Hindlimb muscle (tissue), 1 donor: ENCODE measurements at regions not wholly inside any gene's neighbourhood (a gene's known extent, or its start where the extent isn't known, plus 50 kb on each side); places are given as distances from the start of the nearest gene placed in this dataset.
A peak's percentile ranks its signal among the peaks of the same experiment; 100 is the strongest.
"Not testable (repeated sequence)": the region's sequence is repeated elsewhere in the genome, so short reads cannot be mapped to it uniquely, and the experiment has no call there.

Experiments used
- DNase-seq: peaks from one replicate; pipeline ENCODE4 v3.0.0-alpha.2; 2013

DNA sequence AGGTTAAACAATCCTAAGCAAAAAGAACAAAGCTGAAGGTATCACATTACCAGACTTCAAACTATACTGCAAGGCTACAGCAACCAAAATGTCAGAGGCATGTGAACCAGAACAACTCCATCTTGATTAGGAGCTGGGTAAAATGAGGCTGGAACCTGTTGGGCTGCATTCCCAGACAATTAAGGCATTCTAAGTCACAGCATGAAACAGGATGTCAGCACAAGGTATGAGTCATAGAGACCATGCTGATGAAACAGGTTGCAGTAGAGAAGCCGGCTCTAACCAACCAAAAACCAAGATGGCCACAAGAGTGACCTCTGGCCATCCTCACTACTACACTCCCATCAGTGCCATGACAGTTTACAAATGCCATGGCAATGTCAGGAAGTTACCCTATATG lies 252.0 kb downstream of the RASEF start:
- no peak for DNase-seq

DNA sequence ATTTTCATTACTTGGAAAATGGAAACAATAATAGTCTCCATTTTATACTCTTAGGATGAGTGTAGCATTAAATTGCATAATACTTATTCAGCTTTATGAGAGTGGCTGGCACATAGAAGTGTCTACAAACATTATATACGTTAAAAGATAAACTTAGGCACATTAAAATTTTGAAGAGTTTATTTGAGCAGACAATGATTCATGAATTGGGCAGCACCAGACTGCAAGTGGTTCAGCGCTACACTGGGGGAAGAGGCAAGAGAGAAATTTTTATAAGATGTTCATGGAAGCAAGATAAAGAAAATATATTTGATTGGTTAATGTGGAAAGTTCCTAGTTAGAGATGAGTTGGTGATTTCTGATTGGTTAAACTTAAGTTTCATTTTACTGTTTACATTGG lies 243.7 kb downstream of the RASEF start:
- no peak for DNase-seq

DNA sequence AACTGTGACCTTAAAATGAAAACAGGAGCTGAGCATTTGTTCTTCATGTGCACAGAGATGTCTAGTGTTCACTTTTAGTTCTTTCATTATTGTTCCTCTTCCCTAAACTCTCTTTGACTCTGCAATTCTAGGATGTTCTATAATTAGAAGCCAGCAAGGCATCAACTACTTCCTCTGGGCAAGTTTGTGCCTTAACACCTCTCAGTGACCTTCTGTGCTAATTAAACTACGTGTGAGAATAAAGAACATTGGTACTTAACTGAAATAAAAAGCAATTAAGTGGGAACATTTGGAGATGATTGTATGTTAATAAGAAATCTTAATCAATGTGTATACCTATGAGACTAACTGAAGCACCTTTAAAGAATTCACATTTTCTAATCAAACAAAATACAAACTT lies 242.8 kb downstream of the RASEF start:
- no peak for DNase-seq

DNA sequence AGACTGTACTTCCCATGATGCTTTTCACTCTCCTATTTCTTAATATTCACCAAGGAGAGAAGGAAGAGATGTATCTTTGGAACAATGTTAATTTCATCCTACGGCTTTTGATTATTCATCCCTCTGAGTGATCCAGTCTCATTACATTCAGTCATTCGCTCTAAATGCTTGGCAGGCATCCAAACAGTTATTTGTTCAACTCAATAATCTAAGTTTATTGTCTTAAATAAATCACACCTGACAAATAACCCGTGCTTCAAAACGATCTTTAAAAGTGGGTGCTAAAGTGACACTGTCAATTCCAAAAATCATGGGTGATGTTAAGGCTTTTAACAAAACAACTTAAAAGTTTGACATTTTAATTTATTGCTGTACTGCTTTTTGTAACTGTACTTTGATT lies 233.1 kb downstream of the RASEF start:
- no peak for DNase-seq

DNA sequence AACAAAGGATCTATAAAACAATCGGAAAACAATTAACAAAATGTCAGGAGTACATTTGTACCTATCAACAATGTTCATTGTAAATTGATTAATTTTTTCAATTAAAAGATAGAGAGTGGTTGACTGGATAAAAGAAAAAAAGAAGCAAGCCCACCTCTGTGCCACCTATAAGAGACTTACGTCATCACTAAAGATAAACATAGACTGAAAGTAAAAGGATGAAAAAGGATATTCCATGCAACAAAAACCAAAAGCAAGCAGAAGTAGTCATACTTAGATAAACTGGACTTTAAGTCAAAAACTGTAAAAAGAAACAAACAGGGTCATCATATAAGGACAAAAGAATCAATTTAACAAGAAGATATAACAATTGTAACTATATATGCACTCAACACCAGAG lies 197.4 kb downstream of the RASEF start:
- no peak for DNase-seq

DNA sequence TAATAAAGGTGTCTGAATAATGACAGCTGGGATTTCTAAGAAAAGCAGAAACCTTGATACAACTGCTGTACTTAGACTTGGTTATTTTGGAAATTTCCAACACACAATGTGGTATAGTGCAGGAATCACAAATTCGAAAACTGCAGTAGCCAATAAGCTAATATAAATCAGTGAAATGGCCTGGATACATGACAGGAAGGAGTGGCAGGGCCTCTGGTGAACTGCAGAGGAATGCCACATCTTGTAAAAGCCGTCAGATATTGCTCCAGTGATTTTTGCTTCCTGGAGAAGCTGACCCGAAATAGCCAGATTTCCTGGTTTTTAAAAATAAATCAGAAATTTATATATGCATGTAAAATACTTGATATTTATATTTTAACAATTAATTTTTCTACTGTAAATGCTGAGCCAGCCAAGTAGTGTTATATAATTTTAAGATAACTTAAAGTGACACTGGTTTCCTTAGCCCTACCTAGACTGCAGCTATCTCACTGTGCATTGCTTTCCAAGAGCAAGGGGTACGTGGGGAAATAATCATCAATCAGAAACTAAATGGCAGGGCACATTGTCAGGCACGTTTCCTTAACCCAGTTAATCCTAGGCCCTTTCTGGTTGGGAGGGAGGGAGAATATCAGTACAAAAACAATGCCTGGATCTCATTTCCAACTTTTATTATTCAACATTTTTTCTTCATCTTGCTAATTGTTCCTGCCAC lies 182.4 kb downstream of the RASEF start:
- no peak for DNase-seq

DNA sequence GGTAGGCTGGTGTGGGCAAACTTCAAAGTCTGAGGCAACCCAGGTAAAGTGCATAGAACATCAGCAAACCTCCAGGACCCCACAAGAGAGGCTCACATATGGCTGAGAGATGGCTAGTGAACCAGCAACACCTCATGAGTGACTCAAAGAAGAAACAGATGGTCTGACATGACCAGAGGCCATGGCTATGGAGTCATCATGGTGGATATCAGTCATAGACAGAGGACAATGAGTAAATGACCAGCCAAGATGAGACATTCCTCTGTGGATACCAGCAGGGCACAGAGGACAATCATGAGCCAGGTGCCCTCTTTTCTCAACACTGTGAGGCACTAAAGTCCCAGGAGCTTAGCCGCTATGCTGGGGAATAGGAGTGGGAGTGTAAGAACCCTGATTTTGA lies 180.8 kb downstream of the RASEF start:
- DNase-seq = no peak

DNA sequence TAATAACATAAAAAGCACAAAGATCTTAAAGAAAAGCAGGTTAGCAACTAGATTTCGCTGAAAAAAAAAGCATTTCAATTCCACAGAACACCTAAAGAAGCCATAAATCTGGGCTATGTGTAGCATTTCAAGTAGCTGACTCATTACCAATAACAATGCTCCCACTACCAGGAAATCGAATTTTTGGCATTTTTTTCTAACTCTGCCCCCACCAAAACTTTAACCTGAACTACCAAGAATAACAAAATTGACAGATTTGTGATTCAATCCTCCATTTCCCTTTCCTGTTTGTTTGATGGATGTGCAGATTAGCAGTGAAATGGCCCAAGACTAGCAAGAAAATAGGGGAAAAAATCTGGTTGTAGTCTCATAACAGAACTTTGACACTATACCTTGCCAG lies 180.2 kb downstream of the RASEF start:
- no peak for DNase-seq

DNA sequence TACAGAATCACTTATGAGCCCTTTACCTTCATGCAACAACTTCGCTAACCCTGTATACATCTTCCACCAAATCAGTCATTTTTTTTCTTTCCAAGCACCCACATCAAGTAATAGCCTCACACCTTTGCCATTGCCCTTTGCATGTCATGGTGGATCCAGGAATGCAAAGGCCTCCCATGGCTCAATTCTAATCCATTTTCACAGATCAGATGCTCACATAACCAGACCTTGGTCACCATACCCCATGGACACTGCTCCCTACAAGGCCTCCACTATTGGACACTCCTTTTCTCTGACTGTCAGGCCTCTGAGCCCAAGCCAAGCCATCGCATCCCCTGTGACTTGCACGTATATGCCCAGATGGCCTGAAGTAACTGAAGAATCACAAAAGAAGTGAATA lies 179.5 kb downstream of the RASEF start:
- DNase-seq = no peak

DNA sequence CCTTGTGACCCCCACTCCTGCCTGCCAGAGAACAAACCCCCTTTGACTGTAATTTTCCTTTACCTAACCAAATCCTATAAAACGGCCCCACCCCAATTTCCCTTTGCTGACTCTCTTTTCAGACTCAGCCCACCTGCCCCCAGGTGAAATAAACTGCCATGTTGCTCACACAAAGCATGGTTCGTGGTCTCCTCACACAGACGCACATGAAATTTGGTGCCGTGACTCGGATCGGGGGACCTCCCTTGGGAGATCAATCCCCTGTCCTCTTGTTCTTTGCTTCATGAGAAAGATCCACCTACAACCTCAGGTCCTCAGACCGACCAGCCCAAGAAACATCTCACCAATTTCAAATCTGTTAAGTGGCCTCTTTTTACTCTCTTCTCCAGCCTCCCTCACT lies 179.0 kb downstream of the RASEF start:
- not testable (repeated sequence) for DNase-seq

DNA sequence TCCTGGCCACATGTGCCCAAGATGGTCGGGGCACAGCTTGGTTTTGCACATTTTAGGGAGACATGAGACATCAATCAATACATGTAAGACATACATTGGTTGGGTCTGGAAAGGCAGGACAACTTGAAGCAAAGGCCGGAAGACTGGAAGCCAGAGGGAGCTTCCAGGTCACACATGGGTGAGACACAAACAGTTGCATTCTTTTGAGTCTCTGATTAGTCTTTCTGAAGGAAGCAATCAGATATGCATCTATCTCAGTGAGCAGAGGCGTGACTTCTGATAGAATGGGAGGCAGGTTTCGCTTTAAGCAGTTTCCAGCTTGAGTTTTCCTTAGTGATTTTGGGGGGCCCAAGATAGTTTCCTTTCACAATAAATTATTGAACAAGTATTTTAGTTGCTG lies 172.5 kb downstream of the RASEF start:
- DNase-seq = no peak

DNA sequence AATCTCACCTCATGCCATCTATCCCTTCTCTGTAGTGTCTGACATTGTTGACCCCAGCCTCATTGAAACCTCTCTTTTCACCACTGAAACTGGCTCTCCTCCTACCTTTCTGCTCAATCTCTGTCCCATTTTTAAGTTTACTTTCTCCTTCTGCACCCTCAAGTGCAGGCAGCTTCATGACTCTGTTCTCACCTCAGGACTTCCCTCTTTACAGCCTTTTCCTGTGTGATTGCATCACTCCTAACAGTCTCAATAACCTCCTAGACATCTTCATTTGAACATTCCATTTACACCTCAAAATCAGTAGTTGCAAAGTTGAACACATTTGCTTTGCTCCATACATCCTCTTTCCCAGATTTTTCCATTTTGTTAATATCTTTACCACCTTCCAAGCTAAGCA lies 172.1 kb downstream of the RASEF start:
- DNase-seq = no peak

DNA sequence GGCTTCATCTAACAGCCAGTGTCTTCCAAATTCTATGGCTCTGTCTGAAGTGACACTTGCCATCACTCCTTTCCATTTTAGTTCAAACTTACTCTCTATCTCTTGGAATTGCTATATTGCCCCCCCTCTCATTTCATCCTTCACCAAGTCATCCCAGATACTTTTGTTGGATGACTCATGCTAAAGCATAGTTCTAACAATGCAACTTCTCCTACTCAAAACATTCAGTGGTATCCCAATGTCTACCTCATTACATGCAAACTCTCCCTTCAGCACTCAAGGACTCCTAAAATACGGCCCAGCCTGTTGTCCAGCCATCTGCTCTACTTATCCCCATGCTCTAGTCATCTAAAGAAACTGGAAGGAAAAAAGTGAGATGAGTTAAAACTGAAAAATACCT lies 171.6 kb downstream of the RASEF start:
- DNase-seq = no peak

DNA sequence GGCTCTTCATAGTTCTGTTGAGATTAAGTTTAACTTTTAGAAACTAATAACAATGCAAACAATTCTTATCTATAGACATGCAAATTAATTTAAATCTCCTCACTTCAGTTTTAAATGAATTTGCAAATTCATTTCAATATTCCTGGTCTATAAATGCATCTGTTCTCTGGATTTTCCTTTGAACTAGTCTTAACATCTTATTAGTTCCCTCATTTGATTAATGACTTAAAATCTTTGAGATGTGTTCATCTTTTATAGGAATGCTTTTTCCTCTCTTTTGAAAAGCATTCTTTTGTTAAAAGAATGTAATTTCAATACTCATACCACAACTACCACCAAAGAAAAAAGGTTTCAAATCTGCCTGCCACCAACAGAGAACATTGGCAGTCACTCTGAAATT lies 169.4 kb downstream of the RASEF start:
- DNase-seq = no peak

DNA sequence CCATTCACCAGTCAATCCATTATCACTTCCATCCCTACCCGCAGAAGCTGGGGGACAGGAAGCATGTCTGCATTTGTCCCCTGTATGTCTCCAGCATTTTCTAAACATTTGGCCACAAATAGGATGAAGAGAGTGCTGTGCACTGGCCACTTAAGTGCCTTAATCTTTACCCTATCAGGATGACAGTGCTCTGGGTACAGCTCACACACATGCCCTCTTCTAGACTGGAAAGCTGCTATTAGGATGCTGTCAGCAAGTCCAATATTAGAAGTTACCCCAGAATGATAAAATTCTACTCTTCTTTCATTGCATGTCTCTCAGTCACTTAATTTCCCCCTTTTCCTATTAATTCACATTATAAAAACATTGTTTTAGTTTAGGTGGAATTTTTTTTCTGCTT lies 168.4 kb downstream of the RASEF start:
- no peak for DNase-seq

DNA sequence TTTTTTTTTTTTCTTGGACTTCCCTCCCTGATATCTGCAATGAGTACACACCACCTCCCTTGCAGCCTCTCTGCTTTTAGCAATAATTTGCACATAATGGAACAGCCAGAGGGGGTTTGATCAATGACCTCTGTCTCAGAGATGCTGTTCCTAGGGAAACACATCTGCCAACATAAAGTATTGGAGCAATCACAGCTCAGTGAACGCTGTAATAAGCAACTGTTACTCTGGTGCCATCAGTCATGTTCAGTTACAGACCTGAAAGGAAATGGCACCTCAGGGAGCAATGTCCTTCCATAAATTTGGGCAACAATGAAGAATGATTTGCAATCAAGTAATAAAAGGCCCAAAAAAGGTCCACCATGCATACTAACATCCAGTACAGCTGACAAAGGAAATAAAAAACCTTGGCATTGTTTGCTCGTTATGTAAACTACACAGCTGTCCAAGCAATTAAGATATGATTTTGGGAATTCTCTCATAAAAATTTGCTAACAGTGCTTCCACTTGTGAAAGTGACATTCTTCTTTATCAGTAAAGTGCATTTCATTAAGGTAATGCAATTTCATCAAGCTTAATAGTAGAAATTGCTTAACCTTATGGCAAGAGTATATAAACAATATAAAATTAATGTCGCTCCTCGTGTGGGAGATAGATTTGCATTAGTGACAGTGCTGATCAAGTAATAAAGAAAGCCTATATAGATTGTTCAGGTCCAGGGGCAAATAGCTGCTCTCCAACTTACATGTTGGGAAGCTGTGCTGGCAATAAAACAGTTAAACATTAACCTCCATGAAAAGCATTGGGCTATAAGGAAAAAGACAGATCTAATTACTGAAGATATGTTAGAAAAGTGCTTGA lies 167.8 kb downstream of the RASEF start:
- DNase-seq = peak; percentile 16

DNA sequence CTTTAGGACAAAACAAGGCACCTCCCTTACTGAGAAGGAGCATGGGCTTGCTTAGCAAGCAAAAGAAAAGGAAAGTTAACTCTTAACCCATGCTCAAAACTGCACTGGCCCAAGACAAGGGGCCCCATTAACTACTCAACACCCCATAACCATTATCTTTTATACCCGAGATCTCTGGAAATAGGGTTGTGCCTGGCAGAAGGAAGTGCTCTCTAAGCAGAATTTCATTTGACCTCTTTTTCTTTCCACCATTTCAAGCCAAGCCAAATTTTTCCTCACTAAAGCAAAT lies 167.2 kb downstream of the RASEF start:
- DNase-seq = no peak

DNA sequence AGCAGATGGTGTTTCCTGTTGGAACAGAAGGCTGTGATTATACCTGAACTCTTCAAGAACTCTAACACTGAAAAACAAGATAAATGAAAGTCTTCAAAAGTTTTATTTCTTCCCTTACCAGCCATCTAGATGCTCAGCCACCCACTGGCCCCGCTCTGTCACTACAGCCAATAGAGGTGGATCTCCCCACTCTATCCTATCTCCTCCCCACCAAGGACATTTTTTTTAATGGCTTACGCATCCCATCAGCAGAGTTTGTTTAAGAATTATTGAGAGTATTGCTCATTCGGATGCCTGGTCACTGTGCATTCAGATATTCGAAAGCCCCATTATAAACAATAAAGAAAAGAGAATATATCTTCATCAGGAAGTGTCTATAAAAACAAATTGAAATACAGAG lies 159.4 kb downstream of the RASEF start:
- no peak for DNase-seq

DNA sequence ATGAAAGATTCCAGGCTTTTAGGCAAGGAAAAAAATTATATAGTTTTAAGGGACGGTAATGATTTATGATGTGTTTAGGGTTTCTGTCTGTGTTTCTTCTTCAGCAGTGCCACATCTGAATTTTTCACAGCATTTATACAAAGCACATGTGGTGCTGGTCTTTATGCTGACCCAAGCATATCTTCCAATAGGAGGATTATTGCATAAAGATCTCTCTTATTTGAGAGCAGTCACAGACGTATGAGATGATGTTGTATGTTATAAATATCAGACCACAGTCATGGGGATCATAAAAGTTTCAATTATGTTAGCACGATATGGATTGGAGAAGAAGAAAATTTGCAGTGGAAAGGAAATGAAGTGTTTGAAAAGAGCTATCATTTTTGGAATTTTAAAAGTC lies 150.9 kb downstream of the RASEF start:
- no peak for DNase-seq

DNA sequence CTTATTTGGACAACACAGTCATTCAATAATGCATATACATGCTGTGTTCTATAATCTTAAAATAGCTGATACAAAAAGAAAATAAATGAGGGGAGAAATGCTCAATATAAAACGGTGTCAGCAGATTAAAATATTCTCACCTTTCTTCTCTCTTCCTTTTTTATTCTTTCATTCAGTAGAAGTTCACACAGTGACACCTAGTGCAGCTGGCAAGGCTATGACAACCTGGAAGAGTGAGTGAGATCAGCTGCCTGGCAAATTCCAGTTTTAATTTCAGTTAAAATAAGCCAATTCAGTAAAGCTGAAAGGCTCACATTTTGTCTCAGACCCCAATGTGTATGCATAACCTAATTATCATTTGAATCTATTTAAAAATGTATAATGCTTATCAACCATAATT lies 150.3 kb downstream of the RASEF start:
- DNase-seq = no peak

DNA sequence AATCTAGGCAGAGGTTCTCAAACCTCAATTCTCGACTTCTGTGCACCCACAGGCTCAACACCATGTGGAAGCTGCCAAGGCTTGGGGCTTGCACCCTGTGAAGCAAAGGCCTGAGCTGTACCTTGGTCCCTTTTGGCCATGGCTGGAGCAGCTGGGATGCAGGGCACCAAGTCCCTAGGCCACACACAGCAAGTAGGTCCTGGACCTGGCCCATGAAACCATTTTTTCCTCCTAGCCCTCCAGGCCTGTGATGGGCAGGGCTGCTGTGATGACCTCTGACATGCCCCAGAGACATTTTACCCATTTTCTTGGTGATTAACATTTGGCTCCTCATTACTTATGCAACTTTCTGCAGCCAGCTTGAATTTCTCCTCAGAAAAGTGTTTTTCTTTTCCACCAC lies 146.7 kb downstream of the RASEF start:
- not testable (repeated sequence) for DNase-seq

DNA sequence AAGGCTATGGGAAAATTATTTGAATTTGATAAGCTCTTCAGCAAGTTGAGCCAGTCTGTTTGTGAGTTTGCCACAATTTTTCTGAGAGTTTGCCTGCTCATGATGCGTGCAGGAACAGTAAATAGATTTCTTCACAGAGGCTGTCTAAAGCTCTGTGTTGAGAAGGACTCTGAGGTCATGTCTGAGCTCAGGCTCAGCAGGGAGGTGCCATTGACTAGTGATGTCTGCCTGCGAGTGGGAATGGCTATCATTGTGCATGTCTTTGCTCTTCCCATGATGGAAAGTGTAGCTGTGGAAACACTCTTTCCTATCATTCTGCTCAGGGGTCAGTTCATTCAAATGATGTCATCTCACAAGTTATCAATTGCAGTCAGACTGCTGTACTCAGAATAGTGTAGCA lies 142.8 kb downstream of the RASEF start:
- no peak for DNase-seq

DNA sequence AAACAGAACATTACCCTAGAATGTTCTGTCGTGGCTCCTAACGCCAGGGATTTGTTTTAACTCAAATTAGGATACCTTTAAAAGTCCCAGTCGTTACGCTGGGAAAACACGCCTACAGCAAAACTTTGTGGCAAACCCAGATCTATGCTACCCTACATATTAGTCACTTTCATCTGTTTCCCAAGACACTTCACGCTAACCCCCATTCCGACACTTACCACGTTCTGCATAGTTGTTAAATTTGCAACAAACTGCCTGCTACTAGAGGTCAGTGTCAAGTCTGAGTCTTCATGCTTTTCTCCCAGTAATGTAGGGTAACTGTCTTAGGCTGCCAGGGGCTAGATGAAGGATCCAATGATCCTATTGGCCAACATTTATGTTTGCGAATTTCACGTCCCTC lies 140.3 kb downstream of the RASEF start:
- no peak for DNase-seq

DNA sequence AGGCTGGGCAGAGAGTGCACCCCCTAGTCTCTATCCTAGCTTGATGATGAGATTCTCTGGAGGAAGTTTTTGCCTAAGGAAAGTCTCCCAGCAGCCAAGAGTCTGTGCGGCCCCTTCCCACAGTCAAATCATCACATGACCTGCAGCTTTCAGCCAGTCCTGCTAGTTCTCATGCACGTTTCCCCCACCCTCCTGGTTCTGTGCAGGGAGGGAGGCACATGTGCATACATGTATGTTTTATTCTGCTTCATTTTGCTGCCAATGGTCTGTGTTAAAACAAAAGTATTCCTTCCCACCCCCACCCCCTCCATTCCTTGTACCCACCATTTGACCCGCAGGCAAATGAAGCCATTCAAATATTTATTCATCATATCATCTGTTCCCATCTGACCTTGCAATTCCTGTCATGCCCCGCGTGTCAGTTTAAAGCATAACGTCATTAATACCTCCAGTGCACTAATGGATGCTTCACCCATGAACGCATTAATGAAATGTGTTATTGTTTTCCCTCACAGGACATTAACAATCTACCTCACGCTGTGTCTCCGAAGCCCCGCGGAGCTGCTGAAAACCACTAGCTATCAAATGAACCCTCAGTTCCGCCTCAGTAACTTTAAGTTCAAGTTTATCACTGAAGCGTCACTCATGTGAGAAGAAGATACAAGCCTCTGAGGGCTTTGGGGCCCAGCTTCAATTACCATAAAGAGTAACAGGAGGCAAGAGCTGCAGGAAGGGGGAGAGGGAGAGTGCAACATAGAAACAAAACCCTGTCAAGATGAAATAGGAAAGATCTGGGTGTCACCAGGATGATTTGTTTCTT lies 139.6 kb downstream of the RASEF start:
- DNase-seq = no peak
